ENCODE measurements at regions not wholly inside any gene's neighbourhood (a gene's known extent, or its start where the extent isn't known, plus 50 kb on each side); places are given as distances from the start of the nearest gene placed in this dataset.

- no peaks in the 10 kb centered on the region for H3K79me2 ChIP-seq (ENCODE audit: insufficient read depth)
- H3K9me3 ChIP-seq = no peaks in the 10 kb centered on the region
- no peaks in the 10 kb centered on the region for H4K20me1 ChIP-seq (ENCODE audit: insufficient read depth)
- ChIA-PET POLR2A (no interaction called here), CTCF (no interaction called here)
- H3K9ac ChIP-seq = no peak overlapping the region
- H3K4me1 ChIP-seq (ENCODE audit: control insufficient read depth in 1 of 2, insufficient read depth in 2 of 2, low read depth in 1 of 2, low read length in 1 of 2) = peaks cover 0 to 14% of the 10 kb centered on the region in 2 experiments; a peak in 1 of 4 replicates
- WGBS (ENCODE audit: low lambda C conversion rate) = 69% methylated on average over 7 of the region's 10 CpGs
- no peaks in the 10 kb centered on the region for H3K36me3 ChIP-seq (replicated peaks in 1 of 2; ENCODE audit: control insufficient read depth in 1 of 2, insufficient read depth in 2 of 2, low read length in 1 of 2)
- no peaks in the 10 kb centered on the region for H3F3A ChIP-seq (replicated peaks; ENCODE audit: insufficient read depth)
- TF ChIP-seq MEF2A (IDR thresholded peaks at IDR 0.05; ENCODE audit: borderline replicate concordance, low read depth) (no peak), MAX (IDR thresholded peaks at IDR 0.05; ENCODE audit: low read depth) (no peak), NFIC (IDR thresholded peaks at IDR 0.05; ENCODE audit: borderline replicate concordance) (no peak), CTCF (IDR thresholded peaks at IDR 0.05) (no peak), PBX3 (IDR thresholded peaks at IDR 0.05) (no peak), POLR2AphosphoS5 (IDR thresholded peaks at IDR 0.05; ENCODE audit: low read depth, low read length) (no peak), NRF1 (IDR thresholded peaks at IDR 0.05; ENCODE audit: low read depth, low read length) (no peak), RFX5 (IDR thresholded peaks at IDR 0.05; ENCODE audit: low read length) (no peak), RXRA (IDR thresholded peaks at IDR 0.05; ENCODE audit: borderline replicate concordance, low read depth) (no peak), USF1 (IDR thresholded peaks at IDR 0.05; ENCODE audit: borderline replicate concordance, low read depth) (no peak), SMC3 (IDR thresholded peaks at IDR 0.05; ENCODE audit: low read depth, low read length) (no peak), REST (IDR thresholded peaks at IDR 0.05; ENCODE audit: low read depth, low read length) (no peak)
- no peaks in the 10 kb centered on the region for H3K9me2 ChIP-seq
- H3K27ac ChIP-seq (ENCODE audit: low read depth in 2 of 2, low read length in 1 of 2) = no peak overlapping the region
- no peak overlapping the region for H3K4me3 ChIP-seq (ENCODE audit: low read depth in 2 of 2, low read length in 1 of 2)
- H3K27me3 ChIP-seq (ENCODE audit: insufficient read depth) = no peaks in the 10 kb centered on the region
- no peak overlapping the region for H3K4me2 ChIP-seq
- H2AFZ ChIP-seq (ENCODE audit: low read depth) = no peak overlapping the region
- no peak for DNase-seq
These were observed 64.5 kb upstream of the KIF16B start for GRCh38 chr20:16637797-16638196.

All from SK-N-SH (cell line).